ENCODE measurements at regions not wholly inside any gene's neighbourhood (a gene's known extent, or its start where the extent isn't known, plus 50 kb on each side); places are given as distances from the start of the nearest gene placed in this dataset.

DNA sequence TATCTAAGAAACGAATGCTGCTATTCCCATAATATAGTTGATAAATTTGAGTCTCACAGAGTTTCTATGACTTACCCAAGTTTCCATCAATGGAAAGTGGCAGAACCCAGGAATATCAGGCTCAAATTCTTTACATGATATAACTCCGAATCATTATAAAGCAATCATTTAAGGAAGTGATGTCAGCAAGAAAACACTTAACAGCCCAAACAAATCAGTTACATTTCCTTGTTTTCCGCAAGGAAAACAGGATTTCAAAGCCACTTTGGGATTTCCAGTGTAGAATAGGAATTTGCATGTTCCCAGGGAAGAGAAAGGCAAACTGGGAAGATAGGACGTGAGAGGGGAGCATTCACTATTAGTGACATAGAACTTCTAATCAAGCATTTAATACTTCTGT, 311.4 kb upstream of the GOT2 start:
- no peak for FAIRE-seq

DNA sequence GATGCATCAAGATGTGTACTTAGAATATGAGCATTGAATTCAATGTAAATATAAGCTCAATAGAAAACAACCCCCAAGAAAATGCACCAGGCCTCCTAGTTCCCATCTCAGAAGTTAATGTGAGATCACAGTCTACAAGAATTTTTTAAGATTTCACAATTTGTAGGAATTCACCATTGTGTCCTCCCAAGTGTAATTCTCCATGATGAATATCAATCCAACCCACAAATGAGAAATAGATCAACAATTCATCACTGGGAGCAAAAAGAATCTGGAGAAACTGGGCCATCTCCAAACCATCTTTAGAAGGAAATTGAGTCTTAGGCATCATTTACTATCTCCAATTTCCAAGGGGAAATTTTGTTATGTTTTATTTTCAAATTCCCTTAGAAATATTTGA, 310.5 kb upstream of the GOT2 start:
- no peak for DNase-seq (ENCODE audit: low read depth)
- no peak for FAIRE-seq
- H3K36me3 ChIP-seq (ENCODE audit: control insufficient read depth, insufficient read depth, low read length): no peaks in the 10 kb centered on the region
- no peak for TF ChIP-seq CTCF (IDR thresholded peaks at IDR 0.05; ENCODE audit: insufficient read depth, low read length, severe bottlenecking)
- H3K4me3 ChIP-seq (ENCODE audit: low read depth, low read length): no peak overlapping the region
- no peaks in the 10 kb centered on the region for H3K27me3 ChIP-seq (ENCODE audit: control insufficient read depth, insufficient read depth, low read length)

More for the DNA sequence above, 311.4 kb upstream of the GOT2 start:
- Histone ChIP-seq H3K27me3 (ENCODE audit: control insufficient read depth, insufficient read depth, low read length) (no peaks in the 10 kb centered on the region), H3K36me3 (ENCODE audit: control insufficient read depth, insufficient read depth, low read length) (no peaks in the 10 kb centered on the region), H3K4me3 (ENCODE audit: low read depth, low read length) (no peak overlapping the region)
- DNase-seq (ENCODE audit: low read depth): no peak
- TF ChIP-seq CTCF (IDR thresholded peaks at IDR 0.05; ENCODE audit: insufficient read depth, low read length, severe bottlenecking): no peak

DNA sequence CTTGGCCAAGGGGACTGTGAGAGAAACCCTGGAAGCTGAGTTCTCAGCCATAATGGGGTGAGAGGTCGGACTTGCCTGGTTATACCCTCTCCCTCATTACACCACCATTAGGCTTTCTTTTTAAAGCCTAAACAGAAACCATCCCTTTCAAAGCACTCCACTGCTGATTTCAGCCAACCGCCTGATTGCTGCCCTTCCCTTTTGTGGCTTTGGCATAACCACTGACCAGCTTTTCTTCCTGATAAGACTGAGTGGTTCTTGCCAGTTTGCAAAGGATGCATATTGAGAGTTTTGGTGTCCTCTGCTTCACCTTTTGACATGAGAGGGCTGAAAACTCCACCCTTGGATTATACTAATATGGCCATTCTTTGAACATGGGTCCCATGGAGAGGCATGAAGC, 308.2 kb upstream of the GOT2 start:
- FAIRE-seq: no peak
- Histone ChIP-seq H3K36me3 (ENCODE audit: control insufficient read depth, insufficient read depth, low read length) (no peaks in the 10 kb centered on the region), H3K4me3 (ENCODE audit: low read depth, low read length) (no peak overlapping the region), H3K27me3 (ENCODE audit: control insufficient read depth, insufficient read depth, low read length) (no peaks in the 10 kb centered on the region)
- TF ChIP-seq CTCF (IDR thresholded peaks at IDR 0.05; ENCODE audit: insufficient read depth, low read length, severe bottlenecking): no peak
- DNase-seq (ENCODE audit: low read depth): no peak

DNA sequence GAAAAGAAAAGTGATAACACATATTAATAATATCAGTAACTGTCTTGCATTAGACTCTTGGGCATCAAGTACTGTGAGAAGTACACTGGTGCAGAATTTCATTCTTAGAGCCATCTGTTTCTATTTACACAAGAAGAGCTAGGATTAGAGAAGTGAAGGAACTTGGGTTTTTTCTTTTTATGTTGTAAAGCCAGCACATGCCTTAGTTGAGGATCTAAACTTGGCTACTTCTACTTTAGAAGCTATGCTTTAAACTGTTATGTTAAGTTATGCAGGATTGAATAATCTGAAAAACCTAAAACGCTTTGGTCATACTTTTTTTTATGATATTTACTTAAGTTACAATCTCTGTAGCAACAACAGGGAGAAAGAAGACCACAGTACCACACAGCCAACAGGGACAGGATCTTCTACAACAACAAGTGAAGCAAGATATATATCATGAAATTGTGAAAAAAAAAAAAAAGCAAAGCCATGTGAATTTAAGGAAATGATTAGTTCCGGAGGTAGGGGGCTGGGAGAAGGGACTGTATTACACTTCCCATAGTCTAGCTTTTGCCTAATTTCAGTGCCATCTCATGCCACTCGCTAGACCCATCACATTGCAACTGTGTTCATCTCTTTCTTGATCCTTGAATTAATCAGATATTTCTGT, 305.1 kb upstream of the GOT2 start:
- Histone ChIP-seq H3K27me3 (ENCODE audit: control insufficient read depth, insufficient read depth, low read length) (no peaks in the 10 kb centered on the region), H3K36me3 (ENCODE audit: control insufficient read depth, insufficient read depth, low read length) (no peaks in the 10 kb centered on the region), H3K4me3 (ENCODE audit: low read depth, low read length) (no peak overlapping the region)
- FAIRE-seq (no peak), DNase-seq (ENCODE audit: low read depth) (no peak)
- no peak for TF ChIP-seq CTCF (IDR thresholded peaks at IDR 0.05; ENCODE audit: insufficient read depth, low read length, severe bottlenecking)

DNA sequence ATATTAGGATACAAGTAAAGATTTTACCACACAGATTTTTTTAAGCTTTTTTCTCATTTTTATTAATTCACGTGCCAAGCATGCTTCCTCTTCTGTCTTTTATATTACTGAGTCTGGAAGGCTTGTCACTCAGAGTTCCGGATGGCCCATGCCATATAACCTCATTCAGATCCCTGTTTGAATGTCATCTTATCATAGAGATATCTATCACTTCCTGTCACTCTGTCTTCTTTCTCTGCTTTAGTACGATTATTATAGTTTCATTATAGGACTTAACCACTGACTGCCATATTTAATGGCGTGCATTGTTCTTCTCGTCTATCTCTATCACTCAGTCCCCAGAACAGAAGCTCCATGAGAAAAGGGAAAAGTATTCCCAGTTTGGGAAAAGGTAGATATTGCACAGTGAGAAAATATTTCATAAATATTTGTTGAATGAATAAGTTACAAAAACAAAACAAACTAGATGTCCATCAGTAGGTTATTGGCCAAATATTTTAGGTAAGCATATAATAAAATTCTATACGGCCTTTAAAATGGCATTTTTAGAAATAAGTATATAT, 296.9 kb upstream of the GOT2 start:
- no peak overlapping the region for H3K4me3 ChIP-seq (ENCODE audit: low read depth, low read length)
- no peak for TF ChIP-seq CTCF (IDR thresholded peaks at IDR 0.05; ENCODE audit: insufficient read depth, low read length, severe bottlenecking)
- FAIRE-seq: no peak

DNA sequence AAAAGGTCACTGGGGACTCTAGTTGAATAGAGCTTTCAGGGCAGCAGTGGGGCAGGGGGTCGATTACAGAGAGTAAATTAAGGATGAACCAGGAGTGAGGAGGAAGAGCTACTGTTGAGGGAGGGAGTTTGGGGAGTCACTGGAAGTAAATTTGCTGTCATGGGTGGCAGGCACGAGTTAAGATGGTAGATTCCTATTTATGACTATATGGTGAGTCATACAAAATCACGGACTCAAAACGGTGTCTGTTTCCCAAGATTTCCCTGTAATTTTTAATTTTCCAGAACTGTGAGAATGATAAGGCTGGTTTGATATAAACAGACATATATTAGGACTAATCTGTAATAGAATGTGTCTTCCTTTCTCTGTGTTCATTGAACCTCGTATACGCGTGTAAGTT, 287.6 kb upstream of the GOT2 start:
- DNase-seq (ENCODE audit: low read depth) (no peak), FAIRE-seq (no peak)
- H3K4me3 ChIP-seq (ENCODE audit: low read depth, low read length): no peak overlapping the region
- no peak for TF ChIP-seq CTCF (IDR thresholded peaks at IDR 0.05; ENCODE audit: insufficient read depth, low read length, severe bottlenecking)
- no peaks in the 10 kb centered on the region for H3K36me3 ChIP-seq (ENCODE audit: control insufficient read depth, insufficient read depth, low read length)
- no peaks in the 10 kb centered on the region for H3K27me3 ChIP-seq (ENCODE audit: control insufficient read depth, insufficient read depth, low read length)

More for the DNA sequence above, 296.9 kb upstream of the GOT2 start:
- DNase-seq (ENCODE audit: low read depth): no peak
- no peaks in the 10 kb centered on the region for H3K27me3 ChIP-seq (ENCODE audit: control insufficient read depth, insufficient read depth, low read length)
- H3K36me3 ChIP-seq (ENCODE audit: control insufficient read depth, insufficient read depth, low read length): no peaks in the 10 kb centered on the region

Data from bronchial epithelial cell (primary cell).